Loucy (cell line): ENCODE measurements at regions not wholly inside any gene's neighbourhood (a gene's known extent, or its start where the extent isn't known, plus 50 kb on each side); places are given as distances from the start of the nearest gene placed in this dataset.

Source experiments
- EZH2phosphoT487 ChIP-seq: fragments of 200-600 bp; IDR thresholded peaks from 2 replicates; pipeline ENCODE4 v1.6.1; 2018; ENCODE audit warnings: antibody characterized with exemption, mild to moderate bottlenecking, moderate library complexity, borderline replicate concordance
- TF ChIP-seq, protein P1 (sequence below): fragments of 200-600 bp; sonication (generic); conservative IDR thresholded peaks from 2 replicates; pipeline ENCODE4 v1.5.1; 2014; ENCODE audit warnings: mild to moderate bottlenecking, antibody characterized with exemption, low read length

DNA sequence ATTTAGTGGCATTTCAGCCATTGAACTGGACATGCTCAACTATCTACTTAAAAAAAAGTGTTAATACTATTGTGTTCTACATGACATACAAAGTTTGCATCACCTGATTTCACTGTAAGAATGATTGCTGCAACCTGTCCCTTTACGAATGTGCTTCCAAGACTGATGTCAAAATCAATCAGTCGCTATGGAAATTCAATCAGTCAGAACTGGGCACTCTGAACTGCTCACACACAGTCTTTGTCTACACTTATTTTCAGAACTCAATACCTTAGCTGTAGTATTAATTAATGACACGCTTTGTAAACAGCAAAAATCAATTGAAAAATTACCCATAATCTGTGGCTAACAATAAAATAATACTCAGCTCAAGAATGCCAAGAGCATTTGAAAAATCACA, 70.3 kb upstream of the KLHL29 start:
- TF ChIP-seq, protein P1, sequence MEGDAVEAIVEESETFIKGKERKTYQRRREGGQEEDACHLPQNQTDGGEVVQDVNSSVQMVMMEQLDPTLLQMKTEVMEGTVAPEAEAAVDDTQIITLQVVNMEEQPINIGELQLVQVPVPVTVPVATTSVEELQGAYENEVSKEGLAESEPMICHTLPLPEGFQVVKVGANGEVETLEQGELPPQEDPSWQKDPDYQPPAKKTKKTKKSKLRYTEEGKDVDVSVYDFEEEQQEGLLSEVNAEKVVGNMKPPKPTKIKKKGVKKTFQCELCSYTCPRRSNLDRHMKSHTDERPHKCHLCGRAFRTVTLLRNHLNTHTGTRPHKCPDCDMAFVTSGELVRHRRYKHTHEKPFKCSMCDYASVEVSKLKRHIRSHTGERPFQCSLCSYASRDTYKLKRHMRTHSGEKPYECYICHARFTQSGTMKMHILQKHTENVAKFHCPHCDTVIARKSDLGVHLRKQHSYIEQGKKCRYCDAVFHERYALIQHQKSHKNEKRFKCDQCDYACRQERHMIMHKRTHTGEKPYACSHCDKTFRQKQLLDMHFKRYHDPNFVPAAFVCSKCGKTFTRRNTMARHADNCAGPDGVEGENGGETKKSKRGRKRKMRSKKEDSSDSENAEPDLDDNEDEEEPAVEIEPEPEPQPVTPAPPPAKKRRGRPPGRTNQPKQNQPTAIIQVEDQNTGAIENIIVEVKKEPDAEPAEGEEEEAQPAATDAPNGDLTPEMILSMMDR, result no peak
- no peak for TF ChIP-seq EZH2phosphoT487
